AG10803 (cell line): ENCODE measurements at regions not wholly inside any gene's neighbourhood (a gene's known extent, or its start where the extent isn't known, plus 50 kb on each side); places are given as distances from the start of the nearest gene placed in this dataset.
"Not testable (repeated sequence)": the region's sequence is repeated elsewhere in the genome, so short reads cannot be mapped to it uniquely, and the experiment has no call there.

Experiments
- DNase-seq: peaks from one replicate; pipeline ENCODE4 v3.0.0; 2010; ENCODE audit warnings: low read depth
- H3K4me3 ChIP-seq: 2 replicates; pipeline ENCODE4 v1.5.1; 2011; ENCODE audit warnings: mild to moderate bottlenecking, low read length, control low read depth
- CTCF ChIP-seq: conservative IDR thresholded peaks from 2 replicates; pipeline ENCODE4 v1.5.1; 2011; ENCODE audit warnings: mild to moderate bottlenecking, low read length, control low read depth, inconsistent platforms

- DNase-seq: no peak
- no peak for TF ChIP-seq CTCF
- H3K4me3 ChIP-seq: no peak overlapping the region
Measured at GRCh38 chr6:63464060-63464459, 108.2 kb upstream of the LOC128125822 start.

DNA sequence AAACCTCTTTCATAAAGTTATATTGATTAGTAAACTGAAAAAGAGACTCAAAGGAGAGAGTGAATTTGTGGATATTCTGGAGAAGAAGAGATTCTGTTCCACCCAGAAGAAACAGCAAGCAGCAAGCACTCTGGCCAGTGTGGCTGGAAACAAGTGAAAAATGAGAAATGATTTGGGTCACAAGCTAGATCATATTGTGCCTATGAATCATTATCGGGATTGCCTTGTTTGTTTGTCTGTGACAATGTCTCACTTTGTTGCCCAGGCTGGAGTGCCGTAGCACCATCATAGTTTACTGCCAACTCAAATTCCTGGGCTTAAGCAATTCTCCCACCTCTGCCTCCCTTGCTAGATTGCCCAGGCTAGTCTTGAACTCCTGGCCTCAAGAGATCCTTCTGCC lies 106.5 kb upstream of the LOC128125822 start:
- no peak for DNase-seq
- TF ChIP-seq CTCF: no peak
- no peak overlapping the region for H3K4me3 ChIP-seq

GRCh38 chr6:63466242-63466733 lies 106.0 kb upstream of the LOC128125822 start:
- DNase-seq: no peak
- no peak for TF ChIP-seq CTCF
- no peak overlapping the region for H3K4me3 ChIP-seq

GRCh38 chr6:63467247-63467954 lies 104.9 kb upstream of the LOC128125822 start:
- no peak overlapping the region for H3K4me3 ChIP-seq
- TF ChIP-seq CTCF: no peak
- DNase-seq: no peak

DNA sequence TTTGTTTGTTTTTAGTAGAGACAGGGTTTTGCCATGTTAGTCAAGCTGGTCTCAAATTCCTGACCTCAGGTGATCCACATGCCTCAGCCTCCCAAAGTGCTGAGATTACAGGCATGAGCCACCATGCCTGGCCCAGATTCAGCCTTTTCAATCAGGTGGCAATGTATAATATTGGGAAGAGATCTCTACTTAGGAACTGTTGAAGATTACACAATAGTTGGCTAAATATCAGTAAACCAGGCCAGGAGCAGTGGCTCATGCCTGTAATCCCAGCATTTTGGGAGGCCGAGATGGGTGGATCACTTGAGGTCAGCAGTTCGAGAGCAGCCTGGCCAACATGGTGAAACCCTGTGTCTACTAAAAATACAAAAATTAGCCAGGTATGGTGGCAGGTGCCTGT lies 101.1 kb upstream of the LOC128125822 start:
- DNase-seq, H3K4me3 ChIP-seq: not testable (repeated sequence)

DNA sequence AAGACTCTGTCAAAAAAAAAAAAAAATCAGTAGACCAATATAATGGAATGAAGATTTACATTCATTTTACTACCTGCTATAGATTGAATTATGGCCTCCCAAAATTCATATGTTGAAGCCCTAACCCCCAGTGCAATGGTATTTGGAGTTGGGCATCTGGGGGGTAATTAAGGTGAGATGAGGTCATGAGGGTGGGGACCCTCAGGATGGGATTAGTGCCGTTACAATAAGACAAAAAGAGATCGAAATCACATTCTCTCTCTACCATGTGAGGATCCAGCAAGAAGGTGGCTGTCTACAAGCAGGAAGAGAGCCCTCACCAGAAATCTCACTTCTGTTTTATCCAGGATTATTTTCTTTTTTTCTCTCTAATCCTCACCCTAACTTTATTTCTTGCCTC lies 100.6 kb upstream of the LOC128125822 start:
- TF ChIP-seq CTCF: no peak
- no peak for DNase-seq
- H3K4me3 ChIP-seq: no peak overlapping the region

DNA sequence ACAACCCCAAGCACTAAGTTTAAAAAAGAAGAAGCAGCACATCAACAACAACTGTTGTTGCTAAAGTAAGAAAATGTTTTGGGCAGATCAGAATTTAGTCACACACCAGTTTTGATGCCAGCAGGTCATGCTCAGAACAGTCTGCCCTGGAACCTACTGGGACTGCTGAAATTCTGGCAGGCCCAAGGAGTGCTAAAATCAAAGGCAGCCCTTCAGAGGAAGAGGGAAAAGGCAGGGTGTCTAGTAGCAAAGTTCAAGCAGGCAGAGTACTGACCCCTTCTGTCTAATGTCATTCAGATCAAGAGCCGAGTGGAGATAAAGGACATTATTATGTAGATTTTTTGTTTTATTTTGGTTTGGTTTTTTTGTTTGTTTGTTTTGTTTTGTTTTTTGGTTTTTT lies 96.6 kb upstream of the LOC128125822 start:
- no peak overlapping the region for H3K4me3 ChIP-seq
- no peak for TF ChIP-seq CTCF
- DNase-seq: no peak
